ENCODE measurements at regions not wholly inside any gene's neighbourhood (a gene's known extent, or its start where the extent isn't known, plus 50 kb on each side); places are given as distances from the start of the nearest gene placed in this dataset.

DNA sequence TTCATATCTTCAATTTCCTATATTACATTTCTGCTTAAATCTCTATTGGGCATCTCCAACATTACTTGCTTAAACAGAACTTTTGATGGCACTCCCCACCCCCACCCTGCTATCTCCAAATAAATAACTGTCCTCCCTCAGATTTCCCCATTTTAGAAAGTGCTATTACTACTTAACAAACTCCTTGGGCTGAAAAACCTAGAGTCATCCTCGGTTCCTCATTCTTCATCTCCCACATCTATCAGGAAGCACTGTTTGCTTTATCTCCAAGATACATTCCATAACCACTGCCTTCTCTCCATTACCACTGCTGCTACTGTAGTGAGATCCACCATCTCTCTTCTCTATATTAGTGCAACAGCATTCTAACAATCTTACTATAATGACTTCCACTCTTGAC, 150.4 kb upstream of the CYRIA start:
- TF ChIP-seq, protein P1, sequence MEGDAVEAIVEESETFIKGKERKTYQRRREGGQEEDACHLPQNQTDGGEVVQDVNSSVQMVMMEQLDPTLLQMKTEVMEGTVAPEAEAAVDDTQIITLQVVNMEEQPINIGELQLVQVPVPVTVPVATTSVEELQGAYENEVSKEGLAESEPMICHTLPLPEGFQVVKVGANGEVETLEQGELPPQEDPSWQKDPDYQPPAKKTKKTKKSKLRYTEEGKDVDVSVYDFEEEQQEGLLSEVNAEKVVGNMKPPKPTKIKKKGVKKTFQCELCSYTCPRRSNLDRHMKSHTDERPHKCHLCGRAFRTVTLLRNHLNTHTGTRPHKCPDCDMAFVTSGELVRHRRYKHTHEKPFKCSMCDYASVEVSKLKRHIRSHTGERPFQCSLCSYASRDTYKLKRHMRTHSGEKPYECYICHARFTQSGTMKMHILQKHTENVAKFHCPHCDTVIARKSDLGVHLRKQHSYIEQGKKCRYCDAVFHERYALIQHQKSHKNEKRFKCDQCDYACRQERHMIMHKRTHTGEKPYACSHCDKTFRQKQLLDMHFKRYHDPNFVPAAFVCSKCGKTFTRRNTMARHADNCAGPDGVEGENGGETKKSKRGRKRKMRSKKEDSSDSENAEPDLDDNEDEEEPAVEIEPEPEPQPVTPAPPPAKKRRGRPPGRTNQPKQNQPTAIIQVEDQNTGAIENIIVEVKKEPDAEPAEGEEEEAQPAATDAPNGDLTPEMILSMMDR (IDR thresholded peaks at IDR 0.05; ENCODE audit: poor library complexity) = no peak
- TF ChIP-seq EZH2 (IDR thresholded peaks at IDR 0.05; ENCODE audit: borderline replicate concordance) = no peak

All from hepatocyte (in vitro differentiated cells).